ENCODE measurements at regions not wholly inside any gene's neighbourhood (a gene's known extent, or its start where the extent isn't known, plus 50 kb on each side); places are given as distances from the start of the nearest gene placed in this dataset.

DNA sequence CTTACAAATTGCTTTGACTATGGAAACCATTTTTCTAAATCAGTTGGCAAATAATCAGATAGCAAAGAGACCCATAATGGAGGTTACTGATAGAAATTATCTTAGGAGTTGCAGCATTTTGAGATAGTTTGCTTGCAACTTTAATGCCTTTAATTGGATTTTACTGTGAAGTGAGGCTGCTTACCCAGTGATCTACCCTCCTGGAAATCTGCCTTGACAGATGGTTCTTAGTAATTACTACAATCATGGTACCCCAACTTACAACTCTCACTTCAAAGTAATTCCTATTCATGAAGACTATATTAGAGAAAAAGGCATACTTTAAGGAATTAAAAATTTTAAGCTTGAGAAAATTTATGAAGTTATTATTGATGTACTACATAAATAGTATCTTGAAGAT, 1288.6 kb upstream of the CDH2 start:
- TF ChIP-seq, protein P1, sequence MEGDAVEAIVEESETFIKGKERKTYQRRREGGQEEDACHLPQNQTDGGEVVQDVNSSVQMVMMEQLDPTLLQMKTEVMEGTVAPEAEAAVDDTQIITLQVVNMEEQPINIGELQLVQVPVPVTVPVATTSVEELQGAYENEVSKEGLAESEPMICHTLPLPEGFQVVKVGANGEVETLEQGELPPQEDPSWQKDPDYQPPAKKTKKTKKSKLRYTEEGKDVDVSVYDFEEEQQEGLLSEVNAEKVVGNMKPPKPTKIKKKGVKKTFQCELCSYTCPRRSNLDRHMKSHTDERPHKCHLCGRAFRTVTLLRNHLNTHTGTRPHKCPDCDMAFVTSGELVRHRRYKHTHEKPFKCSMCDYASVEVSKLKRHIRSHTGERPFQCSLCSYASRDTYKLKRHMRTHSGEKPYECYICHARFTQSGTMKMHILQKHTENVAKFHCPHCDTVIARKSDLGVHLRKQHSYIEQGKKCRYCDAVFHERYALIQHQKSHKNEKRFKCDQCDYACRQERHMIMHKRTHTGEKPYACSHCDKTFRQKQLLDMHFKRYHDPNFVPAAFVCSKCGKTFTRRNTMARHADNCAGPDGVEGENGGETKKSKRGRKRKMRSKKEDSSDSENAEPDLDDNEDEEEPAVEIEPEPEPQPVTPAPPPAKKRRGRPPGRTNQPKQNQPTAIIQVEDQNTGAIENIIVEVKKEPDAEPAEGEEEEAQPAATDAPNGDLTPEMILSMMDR (IDR thresholded peaks at IDR 0.05; ENCODE audit: control extremely low read depth in 1 of 3, insufficient read depth in 1 of 3, low read depth in 1 of 3, low read length in 3 of 3): no peak
- TF ChIP-seq POLR2AphosphoS5 (IDR thresholded peaks at IDR 0.05; ENCODE audit: low read depth, low read length) (no peak), CHD1 (IDR thresholded peaks at IDR 0.05; ENCODE audit: low read depth, low read length) (no peak), EP300 (IDR thresholded peaks at IDR 0.05; ENCODE audit: borderline replicate concordance in 1 of 2, low read depth in 2 of 2, low read length in 2 of 2) (no peak), GABPA (IDR thresholded peaks at IDR 0.05; ENCODE audit: borderline replicate concordance, insufficient read depth, low read length) (no peak), KDM5A (IDR thresholded peaks at IDR 0.05; ENCODE audit: low read length) (no peak), RAD21 (IDR thresholded peaks at IDR 0.05 in 1 of 2, conservative IDR thresholded peaks at IDR 0.05 in 1 of 2; ENCODE audit: low read depth in 2 of 2, low read length in 2 of 2) (no peak), USF2 (IDR thresholded peaks at IDR 0.05; ENCODE audit: low read length) (no peak), RNF2 (IDR thresholded peaks at IDR 0.05; ENCODE audit: borderline replicate concordance, low read depth, low read length, missing control alignments, poor library complexity, severe bottlenecking) (no peak), POLR2A (IDR thresholded peaks at IDR 0.05; ENCODE audit: control extremely low read depth in 1 of 2, low read depth in 2 of 2, low read length in 2 of 2) (no peak), BCL11A (IDR thresholded peaks at IDR 0.05; ENCODE audit: low read depth in 2 of 2, low read length in 2 of 2) (no peak)
- TF ChIP-seq, protein P2, sequence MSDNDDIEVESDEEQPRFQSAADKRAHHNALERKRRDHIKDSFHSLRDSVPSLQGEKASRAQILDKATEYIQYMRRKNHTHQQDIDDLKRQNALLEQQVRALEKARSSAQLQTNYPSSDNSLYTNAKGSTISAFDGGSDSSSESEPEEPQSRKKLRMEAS (IDR thresholded peaks at IDR 0.05): no peak
